Left forelimb (tissue), 1 donor: ENCODE measurements at regions not wholly inside any gene's neighbourhood (a gene's known extent, or its start where the extent isn't known, plus 50 kb on each side); places are given as distances from the start of the nearest gene placed in this dataset.

Experiments
- DNase-seq: peaks from one replicate; pipeline ENCODE4 v3.0.0-alpha.2; 2018; ENCODE audit warnings: low spot score

DNA sequence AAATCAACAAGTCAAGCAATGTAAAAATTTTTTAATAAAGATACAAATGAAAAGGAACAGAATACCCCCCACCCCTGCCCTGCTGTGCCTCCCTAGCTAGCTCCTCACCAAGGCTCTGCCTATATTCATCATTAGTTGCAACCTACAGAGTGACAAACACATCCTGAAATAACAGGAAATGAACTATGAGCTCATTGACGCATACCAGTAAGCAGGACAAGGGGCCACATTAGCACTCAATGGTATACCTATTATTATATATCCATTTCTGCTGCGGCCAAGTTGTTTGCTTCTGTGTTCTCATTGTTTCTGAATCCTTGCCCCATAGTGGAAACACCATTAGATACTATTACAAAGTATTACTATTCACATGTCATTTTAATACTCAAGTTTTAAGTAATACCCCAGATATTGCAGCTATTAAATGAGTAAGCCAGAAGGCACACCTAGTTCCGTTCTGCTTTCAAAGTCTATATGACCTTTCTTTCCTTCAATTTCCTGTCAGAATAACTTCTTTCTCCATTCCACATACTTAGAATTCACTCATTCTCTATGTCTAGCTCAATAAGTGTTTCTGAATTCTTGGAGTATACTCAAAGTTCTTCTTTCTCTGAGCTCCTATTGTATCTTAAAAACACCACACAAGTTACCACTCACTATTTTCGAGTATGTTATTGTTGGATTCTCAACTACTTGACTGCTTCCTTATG, 1214.9 kb downstream of the PLA2G4A start:
- no peak for DNase-seq

- DNase-seq: no peak
These were observed 1221.5 kb downstream of the PLA2G4A start for GRCh38 chr1:188050250-188050649.

GRCh38 chr1:188056011-188056410, 1227.3 kb downstream of the PLA2G4A start:
- no peak for DNase-seq

- no peak for DNase-seq
These were observed 1230.1 kb downstream of the PLA2G4A start for GRCh38 chr1:188058801-188059200.

DNA sequence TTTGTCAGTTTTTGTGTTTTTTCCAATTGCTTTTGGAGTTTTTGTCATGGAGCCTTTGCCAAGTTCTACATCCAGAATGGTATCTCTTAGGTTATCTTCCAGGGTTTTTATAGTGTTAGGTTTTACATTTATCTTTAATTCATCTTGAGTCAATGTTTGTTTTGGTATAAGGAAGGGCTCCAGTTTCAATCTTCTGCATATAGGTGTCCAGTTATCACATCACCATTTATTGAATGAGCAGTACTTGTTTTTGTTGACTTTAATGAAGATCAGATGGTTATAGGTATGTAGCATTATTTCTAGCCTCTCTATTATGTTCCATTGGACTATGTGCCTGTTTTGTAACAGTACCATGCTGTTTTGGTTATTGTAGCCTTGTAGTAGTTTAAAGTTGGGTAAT, 1233.1 kb downstream of the PLA2G4A start:
- DNase-seq: no peak

DNA sequence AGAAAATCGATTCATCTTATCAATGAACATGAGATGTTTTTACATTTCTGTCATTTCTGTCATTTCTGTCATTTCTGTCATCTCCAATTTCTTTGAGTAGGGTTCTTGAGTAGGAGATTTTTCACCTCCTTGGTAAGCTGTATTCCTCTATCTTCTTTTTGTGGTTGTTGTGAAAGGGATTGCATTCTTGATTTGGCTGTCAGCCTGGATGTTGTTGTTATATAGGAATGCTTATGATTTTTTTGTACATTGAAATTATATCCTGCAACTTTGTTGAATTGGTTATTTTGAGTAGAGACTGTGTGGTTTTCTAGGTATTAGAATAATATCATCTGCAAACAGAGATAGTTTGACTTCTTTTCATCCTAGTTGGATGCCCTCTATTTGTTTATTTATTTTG, 1233.7 kb downstream of the PLA2G4A start:
- no peak for DNase-seq

DNA sequence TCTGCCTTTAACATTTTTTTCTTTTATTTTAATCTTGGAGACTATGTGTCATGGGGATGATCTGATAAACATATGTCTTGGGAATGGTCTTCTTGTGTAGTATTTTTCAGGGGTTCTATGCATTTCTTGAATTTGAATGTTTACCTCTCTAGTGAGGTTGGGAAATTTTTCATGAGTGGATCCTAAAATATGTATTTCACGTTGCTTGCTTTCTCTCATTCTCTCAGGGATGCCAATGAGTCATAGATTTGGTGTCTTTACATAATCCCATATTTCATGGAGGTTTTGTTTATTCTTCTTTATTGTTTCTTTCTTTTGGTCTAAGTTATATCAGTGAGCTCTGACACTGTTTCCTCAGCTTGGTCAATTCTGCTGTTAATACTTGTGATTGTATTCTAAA, 1237.2 kb downstream of the PLA2G4A start:
- DNase-seq: no peak

DNA sequence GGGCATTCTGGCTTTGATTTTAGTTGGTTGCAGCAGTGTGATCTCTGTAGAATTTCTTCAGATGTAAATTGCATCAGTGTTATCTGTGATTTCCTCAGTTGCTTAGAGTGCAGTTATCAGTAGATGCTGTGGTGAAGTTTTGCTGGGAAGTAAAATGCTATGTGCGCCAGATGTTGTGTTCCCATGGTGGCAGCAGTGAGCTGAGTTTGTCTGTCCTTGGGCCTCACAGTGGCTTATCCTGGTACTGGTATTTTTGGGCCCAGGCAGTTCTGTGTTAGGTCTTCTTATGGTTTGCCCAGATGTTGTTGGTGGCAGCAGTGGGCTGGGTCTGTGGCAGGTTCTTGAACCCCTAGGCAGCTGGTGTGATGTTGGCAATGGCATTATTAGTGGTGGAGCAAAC, 1242.1 kb downstream of the PLA2G4A start:
- DNase-seq: no peak

DNA sequence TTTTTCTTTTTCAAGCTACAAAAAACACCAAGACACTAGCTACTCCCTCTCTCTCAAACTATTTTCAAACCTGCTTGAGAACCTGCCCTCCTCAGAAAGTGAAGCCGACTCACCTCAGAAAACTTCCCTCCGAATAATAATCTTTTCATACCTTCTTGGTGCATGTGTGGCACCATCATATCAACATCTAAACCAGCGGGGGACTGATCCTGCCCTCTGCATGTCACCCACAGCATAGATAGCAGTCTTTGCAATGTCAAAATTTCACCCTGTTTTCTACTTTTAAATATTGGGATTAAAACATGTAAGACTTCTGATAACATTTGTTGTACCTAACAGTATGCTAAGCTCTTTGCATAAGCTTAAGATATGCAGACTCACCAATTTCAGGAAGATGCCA, 1260.3 kb downstream of the PLA2G4A start:
- DNase-seq: no peak

GRCh38 chr1:188089461-188089860, 1260.7 kb downstream of the PLA2G4A start:
- no peak for DNase-seq

DNA sequence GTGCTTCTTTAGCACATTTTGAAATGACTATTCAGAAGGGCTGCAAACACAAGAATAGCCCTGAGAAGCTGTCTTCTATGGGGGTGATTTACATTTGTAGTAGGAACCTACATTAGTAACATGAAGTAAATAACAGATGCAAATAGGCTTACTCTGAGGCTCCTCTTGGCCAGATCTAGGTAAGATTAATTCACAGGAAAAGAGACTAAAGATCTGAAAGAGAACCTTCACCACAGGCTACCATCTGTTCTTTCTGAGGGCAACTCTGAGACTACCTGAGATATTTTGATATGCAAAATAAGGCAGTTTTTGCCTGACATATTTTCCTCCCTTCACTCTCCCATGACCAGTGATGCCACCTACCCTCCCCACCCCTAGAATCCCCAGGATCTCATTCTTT, 1267.8 kb downstream of the PLA2G4A start:
- no peak for DNase-seq

- no peak for DNase-seq
These were observed 1288.7 kb downstream of the PLA2G4A start for GRCh38 chr1:188117436-188117835.

GRCh38 chr1:188122646-188123045, 1293.9 kb downstream of the PLA2G4A start:
- no peak for DNase-seq

- no peak for DNase-seq
These were observed 1298.8 kb downstream of the PLA2G4A start for GRCh38 chr1:188127507-188127906.

DNA sequence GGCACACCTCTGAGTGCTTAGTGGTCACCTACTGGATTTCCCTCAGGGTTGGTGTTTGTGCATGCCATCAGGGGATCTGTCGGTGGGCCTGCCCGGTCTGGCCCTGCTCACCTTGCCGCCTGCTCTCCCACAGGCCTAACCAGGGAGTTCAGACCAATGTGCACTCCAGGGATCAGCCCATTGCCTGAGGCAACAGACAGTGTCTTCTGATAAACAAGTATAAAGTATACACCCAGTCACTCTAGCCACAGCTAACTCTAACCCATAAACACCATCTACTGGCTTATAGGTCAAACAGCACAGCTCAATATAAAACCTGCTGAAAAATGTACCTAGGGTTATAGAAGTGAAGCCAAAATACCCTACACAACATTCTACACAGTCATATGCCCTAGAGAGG, 1300.0 kb downstream of the PLA2G4A start:
- no peak for DNase-seq

DNA sequence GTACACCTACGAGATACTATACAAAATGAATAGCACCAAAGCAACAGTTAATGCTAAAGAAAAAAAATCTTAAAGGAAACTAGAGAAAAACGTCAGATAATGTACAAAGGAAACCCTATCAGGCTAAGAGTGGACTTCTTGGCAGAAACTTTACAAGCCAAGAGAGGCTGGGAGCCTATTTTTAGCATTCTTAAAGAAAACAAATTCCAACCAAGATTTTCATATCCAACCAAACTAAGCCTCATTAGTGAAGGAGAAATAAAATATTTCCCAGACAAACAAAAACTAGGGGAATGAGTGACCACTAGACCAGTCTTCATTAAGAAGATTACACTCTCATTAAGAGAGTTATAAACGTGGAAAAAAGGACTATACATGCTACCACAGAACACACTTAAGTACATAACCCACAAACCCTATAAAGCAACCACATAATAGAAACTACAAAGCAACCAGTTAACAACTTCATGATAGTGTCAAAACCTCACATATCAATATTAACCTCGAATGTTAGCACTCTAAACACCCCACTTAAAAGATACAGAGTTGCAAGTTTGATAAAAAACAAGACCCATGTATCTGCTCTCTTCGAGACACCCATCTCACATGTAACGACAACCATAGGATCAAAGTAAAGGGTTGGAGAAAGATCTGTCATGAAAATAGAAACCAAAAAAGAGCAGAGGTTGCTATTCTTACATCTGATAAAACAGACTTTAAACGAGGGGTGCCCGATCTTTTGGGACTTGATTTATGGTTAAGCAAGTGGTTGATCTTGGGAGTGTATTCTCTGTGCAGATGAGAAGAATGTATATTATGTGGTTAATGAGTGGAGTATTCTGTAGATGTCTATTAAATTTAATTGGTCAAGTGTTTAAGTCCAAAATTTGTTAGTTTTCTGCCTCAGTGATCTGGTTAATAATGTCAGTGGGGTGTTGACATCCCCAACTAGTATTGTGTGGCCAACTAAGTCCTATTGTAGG, 1301.4 kb downstream of the PLA2G4A start:
- DNase-seq: no peak

- DNase-seq: no peak
These were observed 1308.5 kb downstream of the PLA2G4A start for GRCh38 chr1:188137221-188137620.

DNA sequence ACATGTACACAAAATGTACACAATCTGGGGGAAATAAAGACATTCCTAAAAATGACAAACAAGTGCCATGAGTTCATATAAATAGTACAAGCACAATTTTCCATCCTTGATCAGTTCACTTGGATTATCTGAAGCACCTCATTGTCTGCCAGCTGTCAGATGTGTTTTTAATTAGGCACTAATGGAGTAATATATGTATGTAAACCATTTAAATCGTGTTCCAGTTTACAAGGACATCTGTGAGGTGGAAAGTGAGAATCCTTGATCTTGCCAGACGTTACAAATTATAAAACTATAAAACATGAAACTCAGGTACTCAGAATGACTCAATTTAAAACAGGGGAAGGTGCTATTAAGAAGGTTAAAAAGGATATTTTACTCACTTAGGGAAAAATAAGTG, 1312.2 kb downstream of the PLA2G4A start:
- no peak for DNase-seq

DNA sequence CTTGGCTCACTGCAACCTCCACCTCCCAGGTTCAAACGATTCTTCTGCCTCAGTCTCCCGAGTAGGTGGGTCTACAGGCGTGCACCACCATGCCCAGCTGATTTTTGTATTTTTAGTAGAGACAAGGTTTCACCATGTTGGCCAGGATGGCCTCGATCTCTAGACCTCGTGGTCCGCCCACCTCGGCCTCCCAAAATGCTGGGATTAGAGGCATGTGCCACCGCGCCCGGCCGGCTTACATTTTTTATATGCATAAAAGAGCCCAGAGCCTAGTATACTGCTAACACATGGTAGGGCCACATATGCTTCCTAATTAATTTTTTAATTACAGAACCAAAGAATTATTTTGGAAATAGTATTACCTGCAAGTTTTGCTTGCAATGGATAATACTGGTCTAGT, 1325.4 kb downstream of the PLA2G4A start:
- no peak for DNase-seq

- DNase-seq: no peak
These were observed 1326.0 kb downstream of the PLA2G4A start for GRCh38 chr1:188154761-188155160.

GRCh38 chr1:188155261-188155660, 1326.5 kb downstream of the PLA2G4A start:
- no peak for DNase-seq

- no peak for DNase-seq
These were observed 1335.7 kb downstream of the PLA2G4A start for GRCh38 chr1:188164459-188164858.

GRCh38 chr1:188166654-188167053, 1337.9 kb downstream of the PLA2G4A start:
- DNase-seq: no peak
